Coronary artery (tissue), 2 donors: ENCODE measurements at regions not wholly inside any gene's neighbourhood (a gene's known extent, or its start where the extent isn't known, plus 50 kb on each side); places are given as distances from the start of the nearest gene placed in this dataset.

Experiments used
- DNase-seq: peaks from one replicate; pipeline ENCODE4 v3.0.0-alpha.2; 2017; ENCODE audit warnings: low spot score
- H3K27ac ChIP-seq, 2 donors: fragments of 200-600 bp; sonication (generic); one replicate each; pipeline ENCODE4 v1.5.1; 2016 to 2019
- H3K4me3 ChIP-seq: fragments of 200-600 bp; sonication (generic); 2 replicates; pipeline ENCODE4 v1.5.1; 2016; ENCODE audit warnings: mild to moderate bottlenecking, moderate library complexity
- TF ChIP-seq, protein P1 (sequence below): fragments of 200-600 bp; sonication (generic); IDR thresholded peaks from one replicate; pipeline ENCODE4 v1.5.1; 2019; ENCODE audit warnings: antibody characterized with exemption

DNA sequence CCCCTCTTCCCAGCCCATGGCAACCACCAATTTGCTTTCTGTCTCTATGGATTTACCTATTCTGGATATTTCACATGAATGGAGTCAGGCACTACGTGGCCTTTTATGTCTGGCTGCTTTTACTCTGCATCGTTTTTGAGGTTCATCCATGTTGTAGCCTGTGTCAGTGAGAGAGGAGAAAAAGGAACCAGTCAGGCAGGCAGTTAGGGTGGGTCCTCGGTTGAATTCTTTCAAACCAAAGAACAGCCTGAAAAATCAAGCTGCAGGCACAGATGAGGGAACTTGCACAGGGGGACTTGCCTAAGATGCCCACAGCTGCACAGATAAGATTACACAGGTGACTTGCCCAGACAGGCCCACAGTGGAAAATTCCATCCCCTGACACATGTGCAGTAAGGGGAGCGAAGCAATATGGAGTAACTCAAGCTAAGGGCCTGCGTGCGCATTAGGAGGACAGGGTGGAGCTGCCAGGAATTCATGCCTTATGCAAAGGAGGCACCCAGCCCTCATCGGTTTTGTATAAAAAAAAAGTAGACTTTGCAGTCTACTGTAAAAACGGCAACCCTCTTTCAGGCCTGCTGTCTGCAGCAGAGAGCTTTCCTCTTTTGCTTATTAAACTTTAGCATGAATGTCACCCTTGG lies 152.4 kb upstream of the RFLNA start:
- Histone ChIP-seq H3K4me3 (no peak overlapping the region), H3K27ac (no peak overlapping the region)
- TF ChIP-seq, protein P1, sequence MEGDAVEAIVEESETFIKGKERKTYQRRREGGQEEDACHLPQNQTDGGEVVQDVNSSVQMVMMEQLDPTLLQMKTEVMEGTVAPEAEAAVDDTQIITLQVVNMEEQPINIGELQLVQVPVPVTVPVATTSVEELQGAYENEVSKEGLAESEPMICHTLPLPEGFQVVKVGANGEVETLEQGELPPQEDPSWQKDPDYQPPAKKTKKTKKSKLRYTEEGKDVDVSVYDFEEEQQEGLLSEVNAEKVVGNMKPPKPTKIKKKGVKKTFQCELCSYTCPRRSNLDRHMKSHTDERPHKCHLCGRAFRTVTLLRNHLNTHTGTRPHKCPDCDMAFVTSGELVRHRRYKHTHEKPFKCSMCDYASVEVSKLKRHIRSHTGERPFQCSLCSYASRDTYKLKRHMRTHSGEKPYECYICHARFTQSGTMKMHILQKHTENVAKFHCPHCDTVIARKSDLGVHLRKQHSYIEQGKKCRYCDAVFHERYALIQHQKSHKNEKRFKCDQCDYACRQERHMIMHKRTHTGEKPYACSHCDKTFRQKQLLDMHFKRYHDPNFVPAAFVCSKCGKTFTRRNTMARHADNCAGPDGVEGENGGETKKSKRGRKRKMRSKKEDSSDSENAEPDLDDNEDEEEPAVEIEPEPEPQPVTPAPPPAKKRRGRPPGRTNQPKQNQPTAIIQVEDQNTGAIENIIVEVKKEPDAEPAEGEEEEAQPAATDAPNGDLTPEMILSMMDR: no peak
- DNase-seq: no peak

DNA sequence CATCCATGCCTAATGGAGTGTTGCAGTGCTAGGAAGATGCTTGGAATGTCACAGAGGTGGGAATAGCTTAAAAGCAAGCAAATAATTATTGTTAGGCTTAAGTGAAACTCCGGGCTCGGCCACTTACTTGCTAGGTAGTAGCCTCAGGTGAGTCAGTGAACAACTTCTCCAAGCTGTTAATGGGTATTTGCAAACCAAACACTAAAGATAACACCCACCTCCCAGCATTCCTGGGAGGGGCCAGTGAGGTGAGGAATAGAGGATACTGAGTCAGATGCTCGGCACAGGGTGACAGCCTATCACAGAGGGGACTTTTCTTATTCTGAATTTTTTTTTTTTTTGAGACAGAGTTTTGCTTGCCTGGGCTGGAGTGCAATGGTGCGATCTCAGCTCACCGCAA lies 151.2 kb upstream of the RFLNA start:
- DNase-seq: no peak
- TF ChIP-seq, protein P1: no peak
- no peak overlapping the region for H3K27ac ChIP-seq
- no peak overlapping the region for H3K4me3 ChIP-seq

DNA sequence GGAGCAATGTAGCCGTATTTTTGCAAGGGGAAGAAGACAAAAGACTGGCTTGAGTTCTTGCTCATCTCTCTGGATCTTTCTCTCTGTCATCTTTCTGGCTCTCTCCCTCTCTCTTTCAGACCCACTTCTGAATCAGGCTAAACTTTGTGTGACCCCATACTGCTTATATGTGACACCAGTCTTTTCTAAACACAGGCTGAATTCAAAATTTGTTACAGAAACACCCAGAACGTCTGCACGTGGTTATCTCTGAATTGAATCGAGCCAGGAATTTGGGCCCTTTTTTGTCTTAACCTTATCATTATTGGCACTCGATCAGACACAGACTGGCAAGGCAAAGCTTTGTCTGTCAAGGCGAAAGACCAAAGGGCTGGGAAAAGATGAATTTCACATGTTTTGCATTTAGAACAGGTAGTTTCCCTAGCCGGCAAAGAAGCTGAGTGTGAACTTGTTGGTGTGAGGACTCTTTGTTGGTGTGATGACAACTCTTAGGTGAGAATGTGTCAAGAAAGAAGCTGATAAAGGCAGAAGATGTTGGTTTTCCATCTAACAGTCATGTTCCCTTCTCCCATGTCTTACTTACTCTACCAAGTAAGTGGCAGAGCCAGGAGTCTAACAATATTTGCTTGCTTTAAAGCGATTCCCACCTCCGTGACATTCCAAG lies 150.2 kb upstream of the RFLNA start:
- DNase-seq: no peak
- H3K4me3 ChIP-seq: no peak overlapping the region
- TF ChIP-seq, protein P1: no peak
- no peak overlapping the region for H3K27ac ChIP-seq

DNA sequence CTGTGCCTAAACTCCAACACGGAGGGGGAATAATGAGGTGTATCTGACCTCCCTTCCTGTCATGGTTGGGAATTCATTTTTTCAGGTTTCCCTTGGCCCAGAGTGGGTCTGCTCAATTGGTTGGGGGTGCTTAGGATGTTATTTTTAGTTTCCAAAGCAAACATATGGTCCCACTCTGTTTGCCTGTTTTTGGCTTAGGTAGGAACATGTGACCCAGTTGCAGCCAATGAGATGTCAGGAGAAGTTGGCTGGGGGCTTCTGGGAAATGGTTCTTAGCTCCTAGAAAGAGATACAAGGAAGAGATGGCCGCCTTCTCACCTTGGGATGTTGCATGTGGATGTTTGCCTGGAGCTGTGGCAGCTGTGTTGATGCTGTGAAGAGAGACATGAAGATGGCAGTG lies 147.9 kb upstream of the RFLNA start:
- DNase-seq: no peak
- TF ChIP-seq, protein P1: no peak
- no peak overlapping the region for H3K4me3 ChIP-seq
- H3K27ac ChIP-seq: no peak overlapping the region

DNA sequence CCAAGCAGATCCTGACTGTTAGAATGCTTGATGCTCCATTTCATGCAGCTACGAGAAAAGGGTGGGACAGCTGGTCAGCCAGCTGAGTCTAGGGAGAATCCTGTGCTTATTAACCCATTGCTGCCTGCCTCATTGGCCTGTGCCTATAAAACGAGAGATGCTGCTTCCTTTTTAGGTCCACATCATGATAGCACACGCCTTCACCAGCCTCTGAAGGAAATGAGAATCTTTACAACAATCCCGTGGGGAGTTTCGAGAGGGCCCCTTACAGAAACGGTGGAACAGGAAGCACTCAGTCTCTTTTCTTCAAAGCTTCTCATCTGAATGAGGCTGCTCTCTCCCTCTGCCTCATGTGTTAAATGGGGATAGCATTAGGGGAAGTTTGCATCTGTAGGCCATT lies 147.3 kb upstream of the RFLNA start:
- Histone ChIP-seq H3K27ac (no peak overlapping the region), H3K4me3 (no peak overlapping the region)
- DNase-seq: no peak
- TF ChIP-seq, protein P1: no peak

DNA sequence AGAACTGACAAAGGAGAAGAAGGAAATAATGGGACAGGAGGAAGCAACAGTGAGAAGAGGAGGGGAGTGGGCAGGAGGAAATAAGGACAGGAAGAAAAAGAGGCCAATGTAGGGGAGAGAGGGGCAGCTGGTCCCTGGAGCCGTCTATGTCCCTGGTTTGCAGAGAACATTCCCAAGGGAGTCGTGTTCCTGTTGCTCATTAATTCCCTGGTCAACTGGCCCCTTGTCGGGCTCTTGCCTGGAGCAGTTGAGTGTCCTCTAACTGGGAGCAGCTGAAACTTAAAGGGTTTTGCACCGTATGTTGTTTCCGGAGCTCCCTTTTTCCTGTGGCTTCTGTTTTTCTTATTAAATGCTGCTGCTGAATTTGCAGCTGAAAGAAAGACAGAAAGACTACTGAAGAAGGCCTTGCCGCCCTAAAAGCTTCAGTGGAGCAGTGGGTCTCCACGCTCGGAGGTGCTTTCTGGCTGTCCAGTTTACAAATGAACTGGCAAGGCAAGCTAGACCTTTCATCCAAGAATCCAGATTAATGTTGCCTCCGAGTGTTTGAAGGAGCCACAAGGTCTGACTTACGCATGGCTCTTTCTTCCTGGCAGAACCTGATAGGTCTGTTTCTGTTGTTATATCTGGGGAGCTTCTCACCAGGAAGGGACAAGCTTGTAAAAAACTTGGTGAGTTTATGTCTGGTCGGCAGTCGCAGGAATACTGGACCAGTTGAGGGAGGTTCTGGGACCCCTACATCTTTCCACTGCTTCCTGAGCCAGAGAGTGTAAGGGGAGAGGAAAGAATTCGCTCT lies 146.2 kb upstream of the RFLNA start:
- H3K27ac ChIP-seq: no peak overlapping the region
- no peak for DNase-seq
- H3K4me3 ChIP-seq: no peak overlapping the region
- TF ChIP-seq, protein P1: no peak
